OCI-LY3 (cell line): ENCODE measurements at regions not wholly inside any gene's neighbourhood (a gene's known extent, or its start where the extent isn't known, plus 50 kb on each side); places are given as distances from the start of the nearest gene placed in this dataset.
A peak's percentile ranks its signal among the peaks of the same experiment; 100 is the strongest.

Experiments used
- H2AFZ ChIP-seq: fragments of 200-600, 300-600 bp; shearing (Covaris generic); 2 replicates; pipeline ENCODE4 v1.6.0; 2014; ENCODE audit warnings: antibody characterized with exemption, low read depth, low read length
- H3K27ac ChIP-seq: fragments of 200-600, 300-600 bp; sonication (generic); 2 replicates; pipeline ENCODE4 v1.5.1; 2014; ENCODE audit warnings: mild to moderate bottlenecking, low read length, moderate library complexity, mixed read lengths
- H3K27me3 ChIP-seq: fragments of 200-600, 300-600 bp; sonication (generic); 2 replicates; pipeline ENCODE4 v1.6.1; 2014; ENCODE audit warnings: low read depth, low read length, mixed read lengths
- H3K36me3 ChIP-seq: fragments of 200-600, 300-600 bp; sonication (generic); replicated peaks from 2 replicates; pipeline ENCODE3; 2014; ENCODE audit warnings: low read depth, low read length, mixed read lengths
- H3K4me1 ChIP-seq: fragments of 300-600, 200-600 bp; sonication (generic); 2 replicates; pipeline ENCODE4 v1.6.1; 2014; ENCODE audit warnings: low read length, mixed read lengths
- H3K4me2 ChIP-seq: fragments of 200-600, 300-600 bp; sonication (generic); 2 replicates; pipeline ENCODE4 v1.6.1; 2014; ENCODE audit warnings: low read length, mixed read lengths
- H3K4me3 ChIP-seq: fragments of 300-600, 200-600 bp; sonication (generic); 2 replicates; pipeline ENCODE4 v1.5.1; 2014; ENCODE audit warnings: antibody characterized with exemption, mild to moderate bottlenecking, low read length, moderate library complexity
- H3K79me2 ChIP-seq: fragments of 300-600, 200-600 bp; shearing (Covaris generic); 2 replicates; pipeline ENCODE4 v1.6.1; 2014; ENCODE audit warnings: mild to moderate bottlenecking, low read length, mixed read lengths
- H3K9ac ChIP-seq: fragments of 300-600, 200-600 bp; shearing (Covaris generic); 2 replicates; pipeline ENCODE4 v1.6.0; 2014; ENCODE audit warnings: mild to moderate bottlenecking, low read length, moderate library complexity
- H3K9me3 ChIP-seq: fragments of 200-600, 300-600 bp; shearing (Covaris generic); 2 replicates; pipeline ENCODE4 v1.6.1; 2014; ENCODE audit warnings: low read length, mixed read lengths; ENCODE audit not compliant: insufficient read depth
- H4K20me1 ChIP-seq: fragments of 200-600, 300-600 bp; sonication (generic); 2 replicates; pipeline ENCODE4 v1.6.1; 2016; ENCODE audit warnings: low read length, mixed read lengths; ENCODE audit not compliant: insufficient read depth
- CTCF ChIP-seq: fragments of 200-600, 300-600 bp; sonication (generic); IDR thresholded peaks from 2 replicates; pipeline ENCODE4 v1.5.1; 2014; ENCODE audit warnings: antibody characterized with exemption, low read length, low read depth
- EZH2phosphoT487 ChIP-seq: fragments of 200-600 bp; shearing (Covaris generic); IDR thresholded peaks from 2 replicates; pipeline ENCODE4 v1.6.1; 2018; ENCODE audit warnings: antibody characterized with exemption, mixed run types, low read depth

- Histone ChIP-seq H3K4me2 (no peak overlapping the region), H3K36me3 (no peaks in the 10 kb centered on the region), H2AFZ (no peak overlapping the region), H3K27me3 (no peaks in the 10 kb centered on the region), H3K4me3 (no peak overlapping the region), H3K27ac (no peak overlapping the region), H3K9me3 (no peaks in the 10 kb centered on the region), H3K4me1 (peaks cover 15% of the 10 kb centered on the region), H4K20me1 (no peaks in the 10 kb centered on the region), H3K9ac (no peak overlapping the region), H3K79me2 (no peaks in the 10 kb centered on the region)
- TF ChIP-seq CTCF = no peak
Observed at GRCh38 chr3:174619239-174619638, 239.9 kb upstream of the NAALADL2 start.

GRCh38 chr3:174620138-174620537 lies 239.0 kb upstream of the NAALADL2 start:
- Histone ChIP-seq H3K4me2 (0 out of 2 replicates have a peak overlapping the region, but pooled peaks have one; percentile 20), H3K9me3 (no peaks in the 10 kb centered on the region), H3K4me1 (peaks cover 14% of the 10 kb centered on the region), H3K4me3 (no peak overlapping the region), H3K36me3 (no peaks in the 10 kb centered on the region), H3K27me3 (no peaks in the 10 kb centered on the region), H2AFZ (no peak overlapping the region), H3K9ac (no peak overlapping the region), H3K27ac (no peak overlapping the region), H4K20me1 (no peaks in the 10 kb centered on the region), H3K79me2 (no peaks in the 10 kb centered on the region)
- TF ChIP-seq CTCF = peak; percentile 44; the same call in 1 of the 2 replicates
- TF ChIP-seq EZH2phosphoT487 = no peak

- no peaks in the 10 kb centered on the region for H3K36me3 ChIP-seq
- H3K4me1 ChIP-seq = peaks cover 14% of the 10 kb centered on the region
- TF ChIP-seq CTCF (no peak), EZH2phosphoT487 (no peak)
- H4K20me1 ChIP-seq = no peaks in the 10 kb centered on the region
- no peak overlapping the region for H2AFZ ChIP-seq
- H3K79me2 ChIP-seq = no peaks in the 10 kb centered on the region
- H3K9me3 ChIP-seq = no peaks in the 10 kb centered on the region
- H3K4me3 ChIP-seq = no peak overlapping the region
- no peak overlapping the region for H3K9ac ChIP-seq
- H3K27me3 ChIP-seq = no peaks in the 10 kb centered on the region
- H3K27ac ChIP-seq = no peak overlapping the region
- no peak overlapping the region for H3K4me2 ChIP-seq
Observed at GRCh38 chr3:174620855-174621472, 238.2 kb upstream of the NAALADL2 start.

GRCh38 chr3:174633342-174633741 lies 225.8 kb upstream of the NAALADL2 start:
- Histone ChIP-seq H3K9ac (no peak overlapping the region), H3K4me3 (no peak overlapping the region), H2AFZ (no peak overlapping the region), H3K27ac (no peak overlapping the region), H4K20me1 (no peaks in the 10 kb centered on the region), H3K4me1 (no peaks in the 10 kb centered on the region), H3K79me2 (no peaks in the 10 kb centered on the region), H3K36me3 (no peaks in the 10 kb centered on the region), H3K9me3 (no peaks in the 10 kb centered on the region), H3K27me3 (no peaks in the 10 kb centered on the region), H3K4me2 (no peak overlapping the region)
- no peak for TF ChIP-seq EZH2phosphoT487
- no peak for TF ChIP-seq CTCF
